ENCODE measurements at regions not wholly inside any gene's neighbourhood (a gene's known extent, or its start where the extent isn't known, plus 50 kb on each side); places are given as distances from the start of the nearest gene placed in this dataset.

DNA sequence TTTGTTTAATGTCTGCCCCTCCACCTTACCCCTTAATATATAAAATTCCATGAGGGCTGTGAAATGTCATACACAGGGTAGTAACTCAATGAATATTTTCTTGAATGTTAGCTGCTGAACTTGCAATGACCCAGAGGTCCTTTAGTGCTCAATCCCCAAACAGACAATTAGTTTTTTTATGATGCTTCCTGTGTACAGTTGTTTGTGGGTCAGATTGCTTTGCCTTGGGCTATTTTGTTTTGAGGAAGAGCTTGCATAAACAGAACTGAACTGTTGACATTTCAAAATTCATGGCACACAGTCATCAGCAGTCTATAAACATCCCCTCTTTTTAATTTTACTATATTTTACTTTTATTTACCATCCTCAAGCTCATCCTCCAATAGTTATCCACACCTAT, 820.5 kb upstream of the SEL1L start:
- Histone ChIP-seq H3K4me3 (ENCODE audit: low read depth, low read length) (no peak overlapping the region), H3K36me3 (ENCODE audit: control insufficient read depth, insufficient read depth, low read length) (no peaks in the 10 kb centered on the region), H3K27me3 (ENCODE audit: control insufficient read depth, insufficient read depth, low read length) (no peaks in the 10 kb centered on the region)
- TF ChIP-seq CTCF (IDR thresholded peaks at IDR 0.05; ENCODE audit: insufficient read depth, low read length, poor library complexity, severe bottlenecking): no peak
- DNase-seq (ENCODE audit: low read depth): no peak

DNA sequence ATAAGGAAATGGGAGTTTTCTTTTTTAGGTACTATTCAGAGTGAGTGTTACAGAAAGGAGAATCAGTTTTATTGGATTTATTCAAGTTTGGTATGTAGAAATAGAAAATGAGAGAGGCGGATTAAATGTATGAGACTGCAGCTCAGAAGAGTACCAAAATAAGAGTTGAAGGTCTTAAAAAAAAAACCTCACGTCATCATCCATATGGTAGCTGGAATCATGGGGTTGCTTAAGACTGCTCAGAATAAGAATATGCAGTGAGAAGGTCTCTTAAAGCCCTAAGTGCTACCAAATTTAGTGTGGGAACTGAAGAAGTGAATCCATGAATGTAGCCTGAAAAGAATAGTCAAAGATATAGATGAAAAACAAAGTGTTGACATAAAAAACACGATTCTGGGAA, 825.5 kb upstream of the SEL1L start:
- no peaks in the 10 kb centered on the region for H3K36me3 ChIP-seq (ENCODE audit: control insufficient read depth, insufficient read depth, low read length)
- TF ChIP-seq CTCF (IDR thresholded peaks at IDR 0.05; ENCODE audit: insufficient read depth, low read length, poor library complexity, severe bottlenecking): no peak
- no peak overlapping the region for H3K4me3 ChIP-seq (ENCODE audit: low read depth, low read length)
- DNase-seq (ENCODE audit: low read depth): no peak
- no peaks in the 10 kb centered on the region for H3K27me3 ChIP-seq (ENCODE audit: control insufficient read depth, insufficient read depth, low read length)

GRCh38 chr14:82362452-82362851, 828.8 kb upstream of the SEL1L start:
- DNase-seq (ENCODE audit: low read depth): no peak
- H3K27me3 ChIP-seq (ENCODE audit: control insufficient read depth, insufficient read depth, low read length): no peaks in the 10 kb centered on the region

GRCh38 chr14:82365471-82365870, 831.8 kb upstream of the SEL1L start:
- no peak for TF ChIP-seq CTCF (IDR thresholded peaks at IDR 0.05; ENCODE audit: insufficient read depth, low read length, poor library complexity, severe bottlenecking)
- DNase-seq (ENCODE audit: low read depth): no peak
- no peaks in the 10 kb centered on the region for H3K36me3 ChIP-seq (ENCODE audit: control insufficient read depth, insufficient read depth, low read length)

More at GRCh38 chr14:82362452-82362851, 828.8 kb upstream of the SEL1L start:
- no peak overlapping the region for H3K4me3 ChIP-seq (ENCODE audit: low read depth, low read length)
- TF ChIP-seq CTCF (IDR thresholded peaks at IDR 0.05; ENCODE audit: insufficient read depth, low read length, poor library complexity, severe bottlenecking): no peak
- H3K36me3 ChIP-seq (ENCODE audit: control insufficient read depth, insufficient read depth, low read length): no peaks in the 10 kb centered on the region

DNA sequence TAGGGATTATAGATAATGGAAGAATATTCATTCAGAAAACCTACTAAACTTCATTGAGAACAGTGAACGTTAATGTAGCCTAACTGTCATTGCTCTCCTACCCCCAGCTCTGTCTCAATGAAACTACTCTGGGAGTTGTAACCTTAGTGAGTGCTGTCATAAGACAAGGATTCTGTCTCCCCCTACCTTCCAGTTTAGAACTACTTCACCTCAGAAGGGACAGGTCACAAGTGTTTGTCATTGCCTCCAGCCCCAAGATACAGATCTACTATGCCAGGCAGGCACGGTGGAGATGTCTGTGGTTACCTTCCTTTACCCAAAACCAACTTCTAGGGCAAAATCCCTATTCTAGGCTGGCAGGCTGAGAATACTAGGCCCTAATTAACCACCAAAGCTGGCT, 833.1 kb upstream of the SEL1L start:
- no peak for DNase-seq (ENCODE audit: low read depth)
- no peaks in the 10 kb centered on the region for H3K27me3 ChIP-seq (ENCODE audit: control insufficient read depth, insufficient read depth, low read length)
- no peak overlapping the region for H3K4me3 ChIP-seq (ENCODE audit: low read depth, low read length)
- H3K36me3 ChIP-seq (ENCODE audit: control insufficient read depth, insufficient read depth, low read length): no peaks in the 10 kb centered on the region
- no peak for TF ChIP-seq CTCF (IDR thresholded peaks at IDR 0.05; ENCODE audit: insufficient read depth, low read length, poor library complexity, severe bottlenecking)

More at GRCh38 chr14:82365471-82365870, 831.8 kb upstream of the SEL1L start:
- no peaks in the 10 kb centered on the region for H3K27me3 ChIP-seq (ENCODE audit: control insufficient read depth, insufficient read depth, low read length)
- no peak overlapping the region for H3K4me3 ChIP-seq (ENCODE audit: low read depth, low read length)

DNA sequence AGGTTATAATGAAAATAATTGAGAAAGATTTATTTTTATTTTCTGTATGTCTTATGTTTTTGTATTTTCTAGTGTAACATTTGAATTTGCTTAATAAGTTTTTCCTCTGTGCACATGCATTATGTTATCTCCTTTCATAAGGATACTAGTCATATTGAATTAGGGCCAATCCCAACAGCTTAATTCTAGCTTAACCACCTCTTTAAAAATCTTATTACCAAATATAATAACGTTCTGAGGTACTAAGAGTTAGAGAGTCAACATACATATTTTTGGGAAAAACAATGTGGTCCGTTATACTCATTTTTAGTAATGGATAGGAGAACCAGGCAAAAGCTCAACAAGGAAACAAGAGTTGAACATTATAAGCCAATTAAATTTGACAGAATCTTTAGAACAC, 845.6 kb upstream of the SEL1L start:
- Histone ChIP-seq H3K4me3 (ENCODE audit: low read depth, low read length) (no peak overlapping the region), H3K27me3 (ENCODE audit: control insufficient read depth, insufficient read depth, low read length) (no peaks in the 10 kb centered on the region), H3K36me3 (ENCODE audit: control insufficient read depth, insufficient read depth, low read length) (no peaks in the 10 kb centered on the region)
- no peak for DNase-seq (ENCODE audit: low read depth)
- TF ChIP-seq CTCF (IDR thresholded peaks at IDR 0.05; ENCODE audit: insufficient read depth, low read length, poor library complexity, severe bottlenecking): no peak

All from kidney epithelial cell (primary cell).